Fibroblast of villous mesenchyme (primary cell): ENCODE measurements at regions not wholly inside any gene's neighbourhood (a gene's known extent, or its start where the extent isn't known, plus 50 kb on each side); places are given as distances from the start of the nearest gene placed in this dataset.

Experiments used
- DNase-seq: peaks from one replicate; pipeline ENCODE4 v3.0.0-alpha.2; 2010; ENCODE audit warnings: low read depth
- H3K4me3 ChIP-seq: 2 replicates; pipeline ENCODE4 v1.5.1; 2011; ENCODE audit warnings: low read depth, mild to moderate bottlenecking, low read length
- TF ChIP-seq, protein P1 (sequence below): IDR thresholded peaks from 2 replicates; pipeline ENCODE4 v1.5.1; 2012; ENCODE audit warnings: low read depth, mild to moderate bottlenecking, low read length; ENCODE audit not compliant: insufficient read depth

DNA sequence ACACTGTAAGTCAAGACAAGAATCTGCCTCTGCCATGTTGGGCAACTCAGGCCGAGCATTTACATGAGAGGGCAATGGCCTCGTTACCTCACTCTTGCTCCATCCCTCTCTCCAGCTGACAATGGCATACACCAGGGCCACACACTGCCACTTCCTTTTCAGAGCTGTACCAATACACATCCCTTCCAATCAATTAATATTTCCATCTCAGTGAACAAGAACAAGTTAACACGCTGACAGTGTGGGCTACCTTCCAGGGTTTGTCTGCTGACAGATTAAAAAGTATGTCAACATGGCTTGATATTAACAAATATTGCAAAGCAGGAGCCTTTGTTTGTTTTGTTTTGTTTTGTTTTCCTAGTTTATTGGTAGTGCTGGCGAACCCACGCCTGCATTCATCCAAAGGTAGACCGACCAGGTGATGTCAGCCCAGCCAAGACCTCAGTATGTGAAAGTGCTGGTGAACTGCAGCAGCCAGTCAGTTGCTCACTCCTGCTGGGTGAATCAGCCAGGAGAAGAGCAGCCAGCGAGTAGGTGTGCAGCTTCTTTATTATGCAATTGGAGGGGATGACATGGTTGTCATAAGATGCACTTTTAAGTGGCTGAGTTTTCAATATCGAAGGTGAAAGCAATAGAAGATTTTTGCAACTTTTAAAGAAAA lies 487.3 kb upstream of the JARID2 start:
- TF ChIP-seq, protein P1, sequence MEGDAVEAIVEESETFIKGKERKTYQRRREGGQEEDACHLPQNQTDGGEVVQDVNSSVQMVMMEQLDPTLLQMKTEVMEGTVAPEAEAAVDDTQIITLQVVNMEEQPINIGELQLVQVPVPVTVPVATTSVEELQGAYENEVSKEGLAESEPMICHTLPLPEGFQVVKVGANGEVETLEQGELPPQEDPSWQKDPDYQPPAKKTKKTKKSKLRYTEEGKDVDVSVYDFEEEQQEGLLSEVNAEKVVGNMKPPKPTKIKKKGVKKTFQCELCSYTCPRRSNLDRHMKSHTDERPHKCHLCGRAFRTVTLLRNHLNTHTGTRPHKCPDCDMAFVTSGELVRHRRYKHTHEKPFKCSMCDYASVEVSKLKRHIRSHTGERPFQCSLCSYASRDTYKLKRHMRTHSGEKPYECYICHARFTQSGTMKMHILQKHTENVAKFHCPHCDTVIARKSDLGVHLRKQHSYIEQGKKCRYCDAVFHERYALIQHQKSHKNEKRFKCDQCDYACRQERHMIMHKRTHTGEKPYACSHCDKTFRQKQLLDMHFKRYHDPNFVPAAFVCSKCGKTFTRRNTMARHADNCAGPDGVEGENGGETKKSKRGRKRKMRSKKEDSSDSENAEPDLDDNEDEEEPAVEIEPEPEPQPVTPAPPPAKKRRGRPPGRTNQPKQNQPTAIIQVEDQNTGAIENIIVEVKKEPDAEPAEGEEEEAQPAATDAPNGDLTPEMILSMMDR: no peak
- peak; percentile 22 for DNase-seq
- no peak overlapping the region for H3K4me3 ChIP-seq

- H3K4me3 ChIP-seq: no peak overlapping the region
- TF ChIP-seq, protein P1: no peak
- no peak for DNase-seq
Measured at GRCh38 chr6:14759976-14760672, 485.7 kb upstream of the JARID2 start.

GRCh38 chr6:14762077-14762476 lies 483.8 kb upstream of the JARID2 start:
- DNase-seq: no peak
- TF ChIP-seq, protein P1: no peak
- no peak overlapping the region for H3K4me3 ChIP-seq

- TF ChIP-seq, protein P1: no peak
- H3K4me3 ChIP-seq: no peak overlapping the region
- peak; percentile 78 for DNase-seq
Measured at GRCh38 chr6:14763139-14763538, 482.7 kb upstream of the JARID2 start.

GRCh38 chr6:14763616-14764015 lies 482.3 kb upstream of the JARID2 start:
- no peak for DNase-seq
- H3K4me3 ChIP-seq: no peak overlapping the region
- TF ChIP-seq, protein P1: no peak

DNA sequence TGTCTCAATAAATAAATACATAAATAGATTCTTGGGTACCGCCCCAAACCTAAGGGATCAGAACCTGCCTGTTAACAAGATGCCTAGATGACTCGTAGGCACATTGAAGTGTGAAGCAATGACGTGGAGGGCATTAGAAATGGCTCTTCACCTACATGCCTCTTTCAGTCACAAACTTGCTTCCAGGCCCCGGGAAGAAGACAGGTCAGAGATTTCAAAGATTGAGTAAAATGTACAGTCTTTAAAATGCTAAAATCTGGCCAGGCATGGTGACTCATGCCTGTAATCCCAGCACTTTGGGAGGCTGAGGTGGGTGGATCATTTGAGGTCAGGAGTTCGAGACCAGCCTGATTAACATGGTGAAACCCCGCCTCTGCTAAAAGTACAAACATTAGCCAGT lies 480.8 kb upstream of the JARID2 start:
- peak; percentile 59 for DNase-seq
- H3K4me3 ChIP-seq: no peak overlapping the region
- TF ChIP-seq, protein P1: no peak
